Neural progenitor cell (in vitro differentiated cells): ENCODE measurements at regions not wholly inside any gene's neighbourhood (a gene's known extent, or its start where the extent isn't known, plus 50 kb on each side); places are given as distances from the start of the nearest gene placed in this dataset.

Source experiments
- EZH2 ChIP-seq: fragments of 200-600 bp; sonication (generic); IDR thresholded peaks from 2 replicates; pipeline ENCODE4 v1.6.1; 2017; ENCODE audit warnings: antibody characterized with exemption, mild to moderate bottlenecking, moderate library complexity
- EZH2phosphoT487 ChIP-seq: fragments of 200-600 bp; sonication (generic); IDR thresholded peaks from 2 replicates; pipeline ENCODE4 v1.6.1; 2017; ENCODE audit warnings: antibody characterized with exemption
- TF ChIP-seq, protein P1 (sequence below): fragments of 200-600 bp; sonication (generic); IDR thresholded peaks from 2 replicates; pipeline ENCODE4 v1.5.1; 2017; ENCODE audit warnings: antibody characterized with exemption, mild to moderate bottlenecking

DNA sequence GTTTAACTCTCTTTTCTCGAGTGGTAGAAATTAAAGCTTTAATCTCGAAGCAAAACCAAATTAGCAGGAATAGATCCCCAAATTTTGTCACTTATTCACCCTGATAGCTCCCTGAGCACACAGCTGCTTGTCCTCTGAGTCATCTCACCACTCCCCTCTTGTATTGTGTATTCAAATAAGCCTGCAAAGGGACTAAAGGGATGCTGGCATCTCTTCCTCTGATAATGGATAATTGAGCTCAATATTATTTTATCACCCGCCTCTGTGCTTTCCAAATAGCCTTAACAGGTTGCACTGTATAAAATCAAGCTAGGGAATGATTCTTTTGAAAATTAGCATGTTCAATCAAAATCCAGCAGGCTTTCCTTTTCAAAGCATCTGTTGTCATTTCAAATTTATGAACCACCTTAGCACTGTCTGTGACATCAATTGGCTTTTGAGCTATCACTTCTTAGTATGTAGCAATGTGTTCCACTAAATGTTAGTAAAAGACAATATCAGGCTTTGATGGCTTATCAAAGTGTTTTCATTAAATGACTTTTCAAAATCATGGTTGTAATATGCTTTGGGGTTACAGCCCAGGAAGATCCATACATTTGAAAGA lies 561.6 kb downstream of the PLA2G4A start:
- TF ChIP-seq, protein P1, sequence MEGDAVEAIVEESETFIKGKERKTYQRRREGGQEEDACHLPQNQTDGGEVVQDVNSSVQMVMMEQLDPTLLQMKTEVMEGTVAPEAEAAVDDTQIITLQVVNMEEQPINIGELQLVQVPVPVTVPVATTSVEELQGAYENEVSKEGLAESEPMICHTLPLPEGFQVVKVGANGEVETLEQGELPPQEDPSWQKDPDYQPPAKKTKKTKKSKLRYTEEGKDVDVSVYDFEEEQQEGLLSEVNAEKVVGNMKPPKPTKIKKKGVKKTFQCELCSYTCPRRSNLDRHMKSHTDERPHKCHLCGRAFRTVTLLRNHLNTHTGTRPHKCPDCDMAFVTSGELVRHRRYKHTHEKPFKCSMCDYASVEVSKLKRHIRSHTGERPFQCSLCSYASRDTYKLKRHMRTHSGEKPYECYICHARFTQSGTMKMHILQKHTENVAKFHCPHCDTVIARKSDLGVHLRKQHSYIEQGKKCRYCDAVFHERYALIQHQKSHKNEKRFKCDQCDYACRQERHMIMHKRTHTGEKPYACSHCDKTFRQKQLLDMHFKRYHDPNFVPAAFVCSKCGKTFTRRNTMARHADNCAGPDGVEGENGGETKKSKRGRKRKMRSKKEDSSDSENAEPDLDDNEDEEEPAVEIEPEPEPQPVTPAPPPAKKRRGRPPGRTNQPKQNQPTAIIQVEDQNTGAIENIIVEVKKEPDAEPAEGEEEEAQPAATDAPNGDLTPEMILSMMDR = no peak
- TF ChIP-seq EZH2 (no peak), EZH2phosphoT487 (no peak)
